ENCODE measurements at regions not wholly inside any gene's neighbourhood (a gene's known extent, or its start where the extent isn't known, plus 50 kb on each side); places are given as distances from the start of the nearest gene placed in this dataset.

- Histone ChIP-seq H3K27ac (ENCODE audit: insufficient read depth, low read length, poor library complexity, severe bottlenecking) (no peak overlapping the region), H3K4me3 (ENCODE audit: low read depth, low read length) (no peak overlapping the region), H3K4me1 (ENCODE audit: control insufficient read depth, insufficient read depth, low read length, poor library complexity, severe bottlenecking) (no peaks in the 10 kb centered on the region), H3K9me3 (ENCODE audit: control insufficient read depth in 2 of 2, low read length in 2 of 2) (no peaks in the 10 kb centered on the region), H3K27me3 (ENCODE audit: control insufficient read depth, insufficient read depth, low read length) (no peaks in the 10 kb centered on the region), H3K36me3 (ENCODE audit: control insufficient read depth, insufficient read depth, low read length) (no peaks in the 10 kb centered on the region)
- no peaks in the 10 kb centered on the region for H3K36me3 Mint-ChIP-seq
- ATAC-seq (ENCODE audit: low read depth in 2 of 2): no peak
- no peak overlapping the region for H3K27ac Mint-ChIP-seq
- peaks cover 0 to 4% (median 0%) of the 10 kb centered on the region in 4 donors for H3K4me1 Mint-ChIP-seq
- DNase-seq: no peak
- H3K9me3 Mint-ChIP-seq: peaks cover 0 to 6% (median 0%) of the 10 kb centered on the region in 7 donors
- H3K4me3 Mint-ChIP-seq: peak overlapping the region in 1 of 4 donors; percentile 52
- H3K27me3 Mint-ChIP-seq: no peaks in the 10 kb centered on the region
These were observed 324.1 kb downstream of the RBM26 start for GRCh38 chr13:79081942-79082341.

GRCh38 chr13:79079351-79079839, 326.7 kb downstream of the RBM26 start:
- H3K27ac Mint-ChIP-seq: no peak overlapping the region
- H3K9me3 ChIP-seq (ENCODE audit: control insufficient read depth in 2 of 2, low read length in 2 of 2): no peaks in the 10 kb centered on the region

GRCh38 chr13:79075703-79076102, 330.4 kb downstream of the RBM26 start:
- DNase-seq (no peak), ATAC-seq (ENCODE audit: low read depth in 2 of 2) (no peak)
- Histone ChIP-seq H3K27ac (ENCODE audit: insufficient read depth, low read length, poor library complexity, severe bottlenecking) (no peak overlapping the region), H3K9me3 (ENCODE audit: control insufficient read depth in 2 of 2, low read length in 2 of 2) (no peaks in the 10 kb centered on the region), H3K4me1 (ENCODE audit: control insufficient read depth, insufficient read depth, low read length, poor library complexity, severe bottlenecking) (no peaks in the 10 kb centered on the region), H3K27me3 (ENCODE audit: control insufficient read depth, insufficient read depth, low read length) (no peaks in the 10 kb centered on the region), H3K36me3 (ENCODE audit: control insufficient read depth, insufficient read depth, low read length) (no peaks in the 10 kb centered on the region), H3K4me3 (ENCODE audit: low read depth, low read length) (no peak overlapping the region)
- Mint-ChIP-seq H3K4me1 (no peaks in the 10 kb centered on the region), H3K4me3 (no peak overlapping the region), H3K36me3 (no peaks in the 10 kb centered on the region), H3K9me3 (peaks cover 0 to 5% (median 0%) of the 10 kb centered on the region in 7 donors), H3K27me3 (peaks cover 8% of the 10 kb centered on the region), H3K27ac (no peak overlapping the region)

More at GRCh38 chr13:79079351-79079839, 326.7 kb downstream of the RBM26 start:
- Mint-ChIP-seq H3K4me3 (no peak overlapping the region), H3K27me3 (no peaks in the 10 kb centered on the region), H3K9me3 (peaks cover 0 to 6% (median 0%) of the 10 kb centered on the region in 7 donors), H3K36me3 (no peaks in the 10 kb centered on the region), H3K4me1 (peaks cover 0 to 4% (median 0%) of the 10 kb centered on the region in 4 donors)
- Histone ChIP-seq H3K36me3 (ENCODE audit: control insufficient read depth, insufficient read depth, low read length) (no peaks in the 10 kb centered on the region), H3K27me3 (ENCODE audit: control insufficient read depth, insufficient read depth, low read length) (no peaks in the 10 kb centered on the region), H3K4me3 (ENCODE audit: low read depth, low read length) (no peak overlapping the region), H3K4me1 (ENCODE audit: control insufficient read depth, insufficient read depth, low read length, poor library complexity, severe bottlenecking) (no peaks in the 10 kb centered on the region), H3K27ac (ENCODE audit: insufficient read depth, low read length, poor library complexity, severe bottlenecking) (no peak overlapping the region)
- DNase-seq: no peak
- no peak for ATAC-seq (ENCODE audit: low read depth in 2 of 2)

GRCh38 chr13:79070343-79070974, 335.6 kb downstream of the RBM26 start:
- no peak overlapping the region for H3K4me3 Mint-ChIP-seq
- no peak overlapping the region for H3K27ac ChIP-seq (ENCODE audit: insufficient read depth, low read length, poor library complexity, severe bottlenecking)
- ATAC-seq (ENCODE audit: low read depth in 2 of 2) (no peak), DNase-seq (no peak)
- H3K36me3 Mint-ChIP-seq: no peaks in the 10 kb centered on the region
- no peaks in the 10 kb centered on the region for H3K36me3 ChIP-seq (ENCODE audit: control insufficient read depth, insufficient read depth, low read length)
- H3K27me3 Mint-ChIP-seq: peaks cover 33% of the 10 kb centered on the region
- H3K27me3 ChIP-seq (ENCODE audit: control insufficient read depth, insufficient read depth, low read length): no peaks in the 10 kb centered on the region
- no peak overlapping the region for H3K27ac Mint-ChIP-seq
- H3K9me3 ChIP-seq (ENCODE audit: control insufficient read depth in 2 of 2, low read length in 2 of 2): no peaks in the 10 kb centered on the region
- H3K4me1 ChIP-seq (ENCODE audit: control insufficient read depth, insufficient read depth, low read length, poor library complexity, severe bottlenecking): no peaks in the 10 kb centered on the region
- H3K9me3 Mint-ChIP-seq: peaks cover 0 to 9% (median 1%) of the 10 kb centered on the region in 7 donors
- H3K4me3 ChIP-seq (ENCODE audit: low read depth, low read length): no peak overlapping the region
- H3K4me1 Mint-ChIP-seq: no peaks in the 10 kb centered on the region

GRCh38 chr13:79062291-79062690, 343.8 kb downstream of the RBM26 start:
- Histone ChIP-seq H3K4me1 (ENCODE audit: control insufficient read depth, insufficient read depth, low read length, poor library complexity, severe bottlenecking) (no peaks in the 10 kb centered on the region), H3K36me3 (ENCODE audit: control insufficient read depth, insufficient read depth, low read length) (no peaks in the 10 kb centered on the region), H3K27ac (ENCODE audit: insufficient read depth, low read length, poor library complexity, severe bottlenecking) (no peak overlapping the region), H3K9me3 (ENCODE audit: control insufficient read depth in 2 of 2, low read length in 2 of 2) (no peaks in the 10 kb centered on the region), H3K27me3 (ENCODE audit: control insufficient read depth, insufficient read depth, low read length) (no peaks in the 10 kb centered on the region), H3K4me3 (ENCODE audit: low read depth, low read length) (no peak overlapping the region)
- ATAC-seq (ENCODE audit: low read depth in 2 of 2): no peak
- no peak for DNase-seq
- Mint-ChIP-seq H3K36me3 (no peaks in the 10 kb centered on the region), H3K27ac (no peak overlapping the region), H3K9me3 (peaks cover 0 to 4% (median 0%) of the 10 kb centered on the region in 7 donors), H3K4me1 (no peaks in the 10 kb centered on the region), H3K27me3 (peaks cover 19% of the 10 kb centered on the region), H3K4me3 (no peak overlapping the region)

GRCh38 chr13:79060216-79060615, 345.8 kb downstream of the RBM26 start:
- Histone ChIP-seq H3K4me3 (ENCODE audit: low read depth, low read length) (no peak overlapping the region), H3K36me3 (ENCODE audit: control insufficient read depth, insufficient read depth, low read length) (no peaks in the 10 kb centered on the region), H3K4me1 (ENCODE audit: control insufficient read depth, insufficient read depth, low read length, poor library complexity, severe bottlenecking) (no peaks in the 10 kb centered on the region), H3K9me3 (ENCODE audit: control insufficient read depth in 2 of 2, low read length in 2 of 2) (no peaks in the 10 kb centered on the region), H3K27ac (ENCODE audit: insufficient read depth, low read length, poor library complexity, severe bottlenecking) (no peak overlapping the region), H3K27me3 (ENCODE audit: control insufficient read depth, insufficient read depth, low read length) (no peaks in the 10 kb centered on the region)
- Mint-ChIP-seq H3K4me1 (no peaks in the 10 kb centered on the region), H3K27ac (no peak overlapping the region), H3K27me3 (peaks cover 9% of the 10 kb centered on the region), H3K9me3 (peaks cover 0 to 4% (median 0%) of the 10 kb centered on the region in 7 donors), H3K36me3 (no peaks in the 10 kb centered on the region), H3K4me3 (no peak overlapping the region)
- ATAC-seq (ENCODE audit: low read depth in 2 of 2): no peak
- DNase-seq: no peak

- Mint-ChIP-seq H3K4me1 (no peaks in the 10 kb centered on the region), H3K36me3 (no peaks in the 10 kb centered on the region), H3K27me3 (peaks cover 13% of the 10 kb centered on the region), H3K27ac (no peak overlapping the region), H3K9me3 (no peaks in the 10 kb centered on the region), H3K4me3 (no peak overlapping the region)
- H3K36me3 ChIP-seq (ENCODE audit: control insufficient read depth, insufficient read depth, low read length): no peaks in the 10 kb centered on the region
- H3K27me3 ChIP-seq (ENCODE audit: control insufficient read depth, insufficient read depth, low read length): no peaks in the 10 kb centered on the region
- ATAC-seq (ENCODE audit: low read depth in 2 of 2) (no peak), DNase-seq (no peak)
- H3K4me3 ChIP-seq (ENCODE audit: low read depth, low read length): no peak overlapping the region
- no peak overlapping the region for H3K27ac ChIP-seq (ENCODE audit: insufficient read depth, low read length, poor library complexity, severe bottlenecking)
- H3K9me3 ChIP-seq (ENCODE audit: control insufficient read depth in 2 of 2, low read length in 2 of 2): no peaks in the 10 kb centered on the region
- no peaks in the 10 kb centered on the region for H3K4me1 ChIP-seq (ENCODE audit: control insufficient read depth, insufficient read depth, low read length, poor library complexity, severe bottlenecking)
These were observed 349.3 kb downstream of the RBM26 start for GRCh38 chr13:79056706-79057105.

GRCh38 chr13:79051472-79051871, 354.6 kb downstream of the RBM26 start:
- peaks cover 10% of the 10 kb centered on the region for H3K27me3 Mint-ChIP-seq
- no peaks in the 10 kb centered on the region for H3K4me1 ChIP-seq (ENCODE audit: control insufficient read depth, insufficient read depth, low read length, poor library complexity, severe bottlenecking)
- peaks cover 0 to 1% (median 0%) of the 10 kb centered on the region in 7 donors for H3K9me3 Mint-ChIP-seq

More at GRCh38 chr13:79051472-79051871, 354.6 kb downstream of the RBM26 start:
- H3K27me3 ChIP-seq (ENCODE audit: control insufficient read depth, insufficient read depth, low read length): no peaks in the 10 kb centered on the region
- H3K4me3 ChIP-seq (ENCODE audit: low read depth, low read length): no peak overlapping the region
- no peak for ATAC-seq (ENCODE audit: low read depth in 2 of 2)
- Mint-ChIP-seq H3K36me3 (no peaks in the 10 kb centered on the region), H3K4me1 (no peaks in the 10 kb centered on the region), H3K4me3 (no peak overlapping the region), H3K27ac (no peak overlapping the region)
- no peak for DNase-seq
- H3K36me3 ChIP-seq (ENCODE audit: control insufficient read depth, insufficient read depth, low read length): no peaks in the 10 kb centered on the region
- H3K27ac ChIP-seq (ENCODE audit: insufficient read depth, low read length, poor library complexity, severe bottlenecking): no peak overlapping the region
- no peaks in the 10 kb centered on the region for H3K9me3 ChIP-seq (ENCODE audit: control insufficient read depth in 2 of 2, low read length in 2 of 2)

Measured in CD4-positive, CD25-positive, alpha-beta regulatory T cell (primary cell).